CD4-positive, alpha-beta memory T cell (primary cell): ENCODE measurements at regions not wholly inside any gene's neighbourhood (a gene's known extent, or its start where the extent isn't known, plus 50 kb on each side); places are given as distances from the start of the nearest gene placed in this dataset.

Experiments used
- CTCF ChIA-PET: fragments of 350-600 bp; sonication (Branson Sonifier 250); formaldehyde crosslinking; loops from one replicate; lab custom pipeline; 2021; ENCODE audit warnings: inconsistent platforms; ENCODE audit not compliant: partially characterized antibody; lab: Charles Lee
- POLR2A ChIA-PET: fragments of 350-600 bp; sonication (Branson Sonifier 250); formaldehyde crosslinking; loops from one replicate; lab custom pipeline; 2021; ENCODE audit not compliant: partially characterized antibody; lab: Charles Lee
- DNase-seq, 5 donors: peaks; one replicate each; pipeline versions ENCODE4 v3.0.0 to v3.0.0-alpha.2; 2020 to 2022; ENCODE audit warnings: mixed read lengths in 1 of 5
- H3K27ac ChIP-seq: one replicate; pipeline ENCODE4 v1.7.0; 2013; ENCODE audit warnings: low read depth, low read length
- H3K27me3 ChIP-seq: 2 replicates; pipeline ENCODE4 v1.7.0; 2013; ENCODE audit warnings: mild to moderate bottlenecking, low read length, moderate library complexity; ENCODE audit not compliant: insufficient read depth
- H3K36me3 ChIP-seq: 2 replicates; pipeline ENCODE4 v1.7.0; 2013; ENCODE audit warnings: mild to moderate bottlenecking, low read length, moderate library complexity; ENCODE audit not compliant: insufficient read depth
- H3K4me1 ChIP-seq: 2 replicates; pipeline ENCODE4 v1.7.0; 2013; ENCODE audit warnings: mild to moderate bottlenecking, low read length, moderate library complexity; ENCODE audit not compliant: insufficient read depth
- H3K4me3 ChIP-seq, 2 donors: one replicate each; pipeline ENCODE4 v1.7.0; 2013; ENCODE audit warnings: low read length in 2 of 2, mild to moderate bottlenecking in 1 of 2
- H3K9me3 ChIP-seq, 2 donors: one replicate each; pipeline ENCODE4 v1.7.0; 2013; ENCODE audit warnings: low read length in 2 of 2, control low read depth in 1 of 2; ENCODE audit not compliant: control insufficient read depth in 1 of 2
- H3K27ac Mint-ChIP-seq, 7 donors: one replicate each; pipeline ENCODE4 v1.8.0; 2020 to 2021; ENCODE audit warnings: mixed read lengths in 7 of 7, mild to moderate bottlenecking in 6 of 7, inconsistent platforms in 3 of 7, moderate library complexity in 3 of 7
- H3K27me3 Mint-ChIP-seq, 2 donors: one replicate each; pipeline ENCODE4 v1.8.0; 2020 to 2021; ENCODE audit warnings: mixed read lengths in 2 of 2
- H3K36me3 Mint-ChIP-seq, 2 donors: one replicate each; pipeline ENCODE4 v1.8.0; 2020 to 2021; ENCODE audit warnings: mixed read lengths in 2 of 2, inconsistent platforms in 1 of 2, mild to moderate bottlenecking in 1 of 2
- H3K4me1 Mint-ChIP-seq, 4 donors: one replicate each; pipeline ENCODE4 v1.8.0; 2020 to 2021; ENCODE audit warnings: mixed read lengths in 4 of 4, mild to moderate bottlenecking in 1 of 4
- H3K4me3 Mint-ChIP-seq, 8 donors: one replicate each; pipeline ENCODE4 v1.8.0; 2020 to 2021; ENCODE audit warnings: mixed read lengths in 8 of 8, mild to moderate bottlenecking in 7 of 8, moderate library complexity in 6 of 8, inconsistent platforms in 3 of 8
- H3K9me3 Mint-ChIP-seq, 8 donors: one replicate each; pipeline ENCODE4 v1.8.0; 2020 to 2021; ENCODE audit warnings: mixed read lengths in 8 of 8, mild to moderate bottlenecking in 5 of 8, inconsistent platforms in 3 of 8, moderate library complexity in 1 of 8
- intact Hi-C: fragments of 100-400 bp; cut with micrococcal nuclease; formaldehyde crosslinking; loops from one replicate; pipeline ENCODE4 v1.15.1; 2023

DNA sequence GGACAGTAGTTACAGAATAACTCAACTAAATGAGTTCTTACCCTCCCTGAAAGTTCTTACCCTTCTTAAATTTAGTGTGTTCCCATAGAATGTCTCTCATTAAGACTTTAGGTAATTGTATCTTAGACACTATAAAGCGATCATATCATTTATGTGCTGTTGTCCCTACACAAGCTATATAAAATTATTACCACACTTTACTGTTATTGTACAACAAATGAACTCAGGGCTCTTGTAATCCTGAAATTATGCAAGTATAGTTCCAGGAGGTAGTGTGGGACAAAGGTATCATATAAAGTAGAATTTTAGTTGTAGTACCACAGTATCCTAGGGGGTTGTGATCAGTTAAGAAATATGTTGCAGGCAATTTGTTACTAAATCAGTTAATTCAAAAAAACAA, 167.4 kb upstream of the CARMIL1 start:
- Mint-ChIP-seq H3K27ac (no peak overlapping the region), H3K27me3 (no peaks in the 10 kb centered on the region), H3K4me3 (no peak overlapping the region), H3K36me3 (peaks cover 62 to 77% of the 10 kb centered on the region in 2 donors), H3K9me3 (peaks cover 0 to 3% (median 0%) of the 10 kb centered on the region in 8 donors), H3K4me1 (peaks cover 0 to 5% (median under 1%) of the 10 kb centered on the region in 4 donors)
- Histone ChIP-seq H3K27ac (no peak overlapping the region), H3K4me3 (no peak overlapping the region), H3K27me3 (no peaks in the 10 kb centered on the region), H3K36me3 (peaks cover 62% of the 10 kb centered on the region), H3K9me3 (no peaks in the 10 kb centered on the region), H3K4me1 (no peaks in the 10 kb centered on the region)
- DNase-seq: no peak
- intact Hi-C loops: no loop called here
- ChIA-PET POLR2A (no interaction called here), CTCF (no interaction called here)

GRCh38 chr6:25112322-25112773, 166.8 kb upstream of the CARMIL1 start:
- CTCF ChIA-PET: no interaction called here
- Mint-ChIP-seq H3K27ac (peak overlapping the region in 1 of 7 donors; percentile 9), H3K4me3 (no peak overlapping the region), H3K27me3 (no peaks in the 10 kb centered on the region), H3K4me1 (peaks cover 0 to 5% (median 2%) of the 10 kb centered on the region in 4 donors), H3K36me3 (peaks cover 57 to 76% of the 10 kb centered on the region in 2 donors), H3K9me3 (peaks cover 0 to 1% (median 0%) of the 10 kb centered on the region in 8 donors)
- intact Hi-C loops: no loop called here
- Histone ChIP-seq H3K9me3 (no peaks in the 10 kb centered on the region), H3K4me1 (no peaks in the 10 kb centered on the region), H3K4me3 (no peak overlapping the region), H3K27me3 (no peaks in the 10 kb centered on the region), H3K36me3 (peaks cover 60% of the 10 kb centered on the region), H3K27ac (no peak overlapping the region)
- POLR2A ChIA-PET: no interaction called here
- DNase-seq: no peak

GRCh38 chr6:25113436-25113835, 165.7 kb upstream of the CARMIL1 start:
- Histone ChIP-seq H3K9me3 (no peaks in the 10 kb centered on the region), H3K4me3 (no peak overlapping the region), H3K27ac (no peak overlapping the region), H3K27me3 (no peaks in the 10 kb centered on the region), H3K4me1 (peaks cover 9% of the 10 kb centered on the region), H3K36me3 (peaks cover 49% of the 10 kb centered on the region)
- no peaks in the 10 kb centered on the region for H3K27me3 Mint-ChIP-seq
- ChIA-PET CTCF (no interaction called here), POLR2A (no interaction called here)
- H3K4me3 Mint-ChIP-seq: no peak overlapping the region
- H3K36me3 Mint-ChIP-seq: peaks cover 50 to 67% of the 10 kb centered on the region in 2 donors
- no peak for DNase-seq
- H3K27ac Mint-ChIP-seq: peak overlapping the region in 1 of 7 donors; percentile 60
- intact Hi-C loops: no loop called here
- H3K4me1 Mint-ChIP-seq: peaks cover 7 to 13% (median 9%) of the 10 kb centered on the region in 4 donors
- no peaks in the 10 kb centered on the region for H3K9me3 Mint-ChIP-seq

DNA sequence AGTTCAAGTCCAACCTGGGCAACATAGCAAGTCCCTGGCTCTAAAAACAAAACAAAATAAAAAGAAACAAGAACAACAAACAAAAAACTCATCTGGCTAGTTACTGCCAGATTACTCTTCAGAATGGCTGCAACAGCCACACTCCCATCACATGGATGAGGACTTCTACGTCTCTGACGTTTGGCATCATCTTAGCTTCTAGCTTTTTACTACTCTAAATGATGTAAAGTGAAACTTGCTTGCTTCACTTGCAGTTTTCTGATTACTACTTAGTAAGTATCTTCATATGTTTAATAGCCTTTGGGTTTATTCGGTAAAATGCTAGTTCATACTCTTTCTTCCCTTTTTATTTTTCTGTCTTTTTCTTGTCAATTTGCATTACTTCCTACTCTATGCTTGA, 161.1 kb upstream of the CARMIL1 start:
- no peaks in the 10 kb centered on the region for H3K27me3 ChIP-seq
- Mint-ChIP-seq H3K36me3 (peaks cover 27 to 55% of the 10 kb centered on the region in 2 donors), H3K27ac (peak overlapping the region in 1 of 7 donors; percentile 29), H3K4me3 (peak overlapping the region in 1 of 8 donors; percentile 11), H3K27me3 (no peaks in the 10 kb centered on the region), H3K4me1 (peaks cover 18 to 30% (median 26%) of the 10 kb centered on the region in 4 donors), H3K9me3 (peaks cover 0 to 1% (median 0%) of the 10 kb centered on the region in 8 donors)
- DNase-seq: no peak
- no peak overlapping the region for H3K27ac ChIP-seq
- peaks cover 26% of the 10 kb centered on the region for H3K36me3 ChIP-seq
- ChIA-PET POLR2A (no interaction called here), CTCF (no interaction called here)
- H3K9me3 ChIP-seq: no peaks in the 10 kb centered on the region
- intact Hi-C loops: no loop called here
- H3K4me3 ChIP-seq: no peak overlapping the region
- peaks cover 20% of the 10 kb centered on the region for H3K4me1 ChIP-seq

DNA sequence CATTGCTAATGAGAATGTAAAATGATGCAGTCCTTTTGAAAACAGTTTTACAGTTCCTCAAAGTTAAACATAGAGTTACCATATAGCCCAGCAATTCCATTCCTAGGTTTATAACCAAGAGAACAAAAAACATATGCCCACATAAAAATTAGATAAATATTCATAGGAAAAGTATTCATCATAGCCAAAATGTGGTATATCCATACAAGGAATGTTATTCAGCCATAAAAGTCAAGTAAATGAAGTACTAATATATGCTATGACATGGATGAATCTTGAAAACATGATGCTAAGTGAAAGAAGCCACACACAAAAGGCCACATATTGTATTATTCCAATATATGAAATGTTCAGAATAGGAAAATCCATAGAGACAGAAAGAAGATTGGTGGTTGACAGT, 158.0 kb upstream of the CARMIL1 start:
- Mint-ChIP-seq H3K4me3 (no peak overlapping the region), H3K36me3 (peaks cover 38 to 54% of the 10 kb centered on the region in 2 donors), H3K4me1 (peaks cover 23 to 42% (median 35%) of the 10 kb centered on the region in 4 donors), H3K27ac (peak overlapping the region in 2 of 7 donors; percentile 1 to 6), H3K9me3 (peaks cover 0 to 1% (median 0%) of the 10 kb centered on the region in 8 donors), H3K27me3 (no peaks in the 10 kb centered on the region)
- Histone ChIP-seq H3K36me3 (peaks cover 10% of the 10 kb centered on the region), H3K9me3 (no peaks in the 10 kb centered on the region), H3K27ac (no peak overlapping the region), H3K27me3 (no peaks in the 10 kb centered on the region), H3K4me3 (no peak overlapping the region), H3K4me1 (peaks cover 20% of the 10 kb centered on the region)
- intact Hi-C loops: no loop called here
- no peak for DNase-seq
- ChIA-PET CTCF (no interaction called here), POLR2A (no interaction called here)

- H3K9me3 Mint-ChIP-seq: peaks cover 0 to 1% (median 0%) of the 10 kb centered on the region in 8 donors
- H3K36me3 Mint-ChIP-seq: peaks cover 38 to 53% of the 10 kb centered on the region in 2 donors
- no peaks in the 10 kb centered on the region for H3K27me3 Mint-ChIP-seq
- no peak overlapping the region for H3K4me3 Mint-ChIP-seq
- ChIA-PET CTCF (no interaction called here), POLR2A (no interaction called here)
- peaks cover 20% of the 10 kb centered on the region for H3K4me1 ChIP-seq
- no peaks in the 10 kb centered on the region for H3K9me3 ChIP-seq
- no peaks in the 10 kb centered on the region for H3K27me3 ChIP-seq
- H3K27ac Mint-ChIP-seq: no peak overlapping the region
- intact Hi-C loops: no loop called here
- H3K36me3 ChIP-seq: peaks cover 10% of the 10 kb centered on the region
- no peak overlapping the region for H3K27ac ChIP-seq
- no peak for DNase-seq
- H3K4me3 ChIP-seq: no peak overlapping the region
- H3K4me1 Mint-ChIP-seq: peaks cover 23 to 42% (median 35%) of the 10 kb centered on the region in 4 donors
Observed at GRCh38 chr6:25122001-25122400, 157.2 kb upstream of the CARMIL1 start.

DNA sequence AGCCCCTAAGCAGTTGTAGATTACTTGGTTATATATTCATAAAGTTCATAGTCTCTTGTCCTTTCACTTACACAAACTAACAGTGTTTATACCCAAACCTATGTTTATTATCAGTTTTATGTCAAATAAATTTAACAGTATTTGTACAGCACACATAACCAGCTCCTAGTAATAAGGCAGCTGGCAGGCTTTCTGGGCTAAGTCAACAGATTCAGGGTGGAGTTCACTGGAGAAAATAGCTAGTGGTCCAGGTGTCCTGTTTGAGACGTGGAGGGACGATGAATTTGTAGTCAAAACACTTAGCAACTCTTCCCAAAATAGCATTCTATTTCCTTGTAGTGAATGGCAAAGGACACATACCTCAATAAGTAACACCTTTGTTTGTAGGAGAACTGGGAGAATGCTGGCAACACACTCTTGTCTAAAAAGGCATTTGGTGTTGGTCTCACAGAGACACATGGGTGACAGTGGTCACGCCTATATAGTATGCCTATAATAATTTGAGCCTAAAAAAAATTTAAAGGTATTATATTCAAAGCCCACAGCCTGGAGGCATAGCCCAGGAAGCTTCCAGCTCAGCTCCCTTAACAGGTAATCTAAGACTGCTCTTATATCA, 156.4 kb upstream of the CARMIL1 start:
- intact Hi-C loops: no loop called here

More for the DNA sequence above, 156.4 kb upstream of the CARMIL1 start:
- Mint-ChIP-seq H3K36me3 (peaks cover 38 to 56% of the 10 kb centered on the region in 2 donors), H3K4me3 (no peak overlapping the region), H3K9me3 (peaks cover 0 to 1% (median 0%) of the 10 kb centered on the region in 8 donors), H3K4me1 (peaks cover 24 to 44% (median 35%) of the 10 kb centered on the region in 4 donors), H3K27ac (peak overlapping the region in 2 of 7 donors; percentile 13 to 18), H3K27me3 (no peaks in the 10 kb centered on the region)
- H3K9me3 ChIP-seq: no peaks in the 10 kb centered on the region
- ChIA-PET POLR2A (no interaction called here), CTCF (no interaction called here)
- peaks cover 10% of the 10 kb centered on the region for H3K36me3 ChIP-seq
- H3K4me1 ChIP-seq: peaks cover 18% of the 10 kb centered on the region
- no peak for DNase-seq
- no peak overlapping the region for H3K4me3 ChIP-seq
- H3K27me3 ChIP-seq: no peaks in the 10 kb centered on the region
- no peak overlapping the region for H3K27ac ChIP-seq
